GM19023 (cell line): ENCODE measurements at regions not wholly inside any gene's neighbourhood (a gene's known extent, or its start where the extent isn't known, plus 50 kb on each side); places are given as distances from the start of the nearest gene placed in this dataset.

ENCODE experiments used
- ATAC-seq: cut with Tn5 transposase; IDR thresholded peaks from one replicate; pipeline ENCODE4 v1.9.1; 2021; ENCODE audit warnings: mild to moderate bottlenecking, moderate library complexity; ENCODE audit not compliant: unreplicated experiment

DNA sequence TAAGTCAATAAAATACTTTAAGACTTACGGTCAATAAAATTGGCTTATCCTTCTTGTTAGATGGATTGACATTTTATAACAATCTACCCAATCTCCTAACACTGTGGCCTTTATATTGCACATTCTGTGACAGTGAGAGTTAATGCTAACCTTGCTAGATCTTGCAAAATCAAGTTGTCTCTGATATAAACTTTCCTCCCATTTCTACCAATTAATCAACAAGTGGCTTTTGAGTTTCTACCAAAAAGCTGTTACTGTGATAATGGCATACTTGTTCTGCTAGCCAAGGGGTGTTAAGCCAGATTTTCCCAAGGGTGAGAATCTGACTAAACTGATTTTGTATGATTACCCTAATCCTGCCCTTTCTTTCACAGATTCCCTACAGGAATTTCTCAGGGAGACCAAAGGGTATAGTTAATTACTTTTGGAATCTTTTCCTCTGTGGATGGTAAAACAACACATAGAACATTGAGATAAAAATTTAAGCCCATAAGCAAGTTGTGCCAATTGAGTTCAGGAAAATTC, 174.1 kb upstream of the SUCLG2 start:
- no peak for ATAC-seq

GRCh38 chr3:67821135-67821534, 166.7 kb upstream of the SUCLG2 start:
- ATAC-seq, result no peak

DNA sequence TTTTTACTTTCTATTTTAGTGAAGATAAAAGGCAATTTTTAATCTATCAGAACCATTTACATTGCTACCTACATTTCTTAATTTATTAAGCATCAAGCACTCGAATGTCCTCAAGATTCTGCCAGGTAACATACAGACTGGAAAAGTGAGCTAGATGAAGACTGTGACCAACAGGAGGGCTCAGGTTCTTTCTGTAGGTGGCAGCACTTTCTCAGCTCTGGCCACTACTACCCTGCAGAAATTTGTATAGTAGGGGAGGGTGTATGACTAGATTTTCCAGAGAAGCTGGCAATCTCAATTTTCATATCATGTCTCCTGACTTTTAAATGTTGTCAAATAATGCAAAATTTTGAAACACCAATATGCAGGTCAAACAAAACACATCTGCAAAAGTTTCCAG, 165.0 kb upstream of the SUCLG2 start:
- no peak for ATAC-seq

- no peak for ATAC-seq
These were observed 155.0 kb upstream of the SUCLG2 start for GRCh38 chr3:67809370-67809935.

DNA sequence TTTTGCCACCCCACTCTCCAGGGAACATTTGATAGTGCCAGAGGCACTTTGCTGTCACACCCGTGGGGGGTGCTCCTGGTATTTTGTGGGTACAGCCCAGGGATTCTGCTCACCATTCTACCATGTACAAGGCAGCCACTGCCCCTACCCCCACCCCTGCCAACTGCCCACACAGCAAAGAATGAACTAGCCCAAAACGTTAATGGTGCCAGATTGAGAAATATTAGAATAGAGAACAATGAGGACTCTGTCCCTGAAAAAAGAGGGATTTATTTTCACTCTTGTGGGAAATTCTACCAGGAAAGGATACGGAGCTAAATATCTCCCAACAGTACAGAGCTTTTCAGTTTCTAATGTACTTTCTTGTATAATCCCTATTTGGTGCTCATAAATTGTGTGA, 154.5 kb upstream of the SUCLG2 start:
- no peak for ATAC-seq

- ATAC-seq, result no peak
These were observed 150.2 kb upstream of the SUCLG2 start for GRCh38 chr3:67804578-67804977.

DNA sequence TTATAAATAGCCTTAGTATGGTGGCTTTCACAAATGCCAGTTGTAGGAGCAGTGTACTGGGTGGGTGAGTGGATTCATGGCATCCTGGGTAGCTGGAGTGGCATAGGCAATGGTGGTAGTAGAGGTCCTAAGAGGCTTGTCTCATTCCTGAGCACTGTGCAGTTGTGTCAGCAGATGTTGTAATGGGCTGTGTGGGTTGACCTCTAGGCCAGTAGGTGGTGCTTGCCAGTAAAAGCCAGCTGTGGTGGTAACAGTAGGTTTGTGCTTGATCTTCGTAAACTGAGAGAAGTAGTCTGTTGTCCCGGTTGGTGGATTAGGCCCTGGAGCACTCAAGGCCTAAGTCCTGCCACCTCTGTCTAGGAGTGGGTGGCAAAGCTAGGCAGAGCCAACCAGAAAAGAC, 149.7 kb upstream of the SUCLG2 start:
- no peak for ATAC-seq

- no peak for ATAC-seq
These were observed 144.0 kb upstream of the SUCLG2 start for GRCh38 chr3:67798412-67798811.

GRCh38 chr3:67791620-67792019, 137.2 kb upstream of the SUCLG2 start:
- no peak for ATAC-seq

DNA sequence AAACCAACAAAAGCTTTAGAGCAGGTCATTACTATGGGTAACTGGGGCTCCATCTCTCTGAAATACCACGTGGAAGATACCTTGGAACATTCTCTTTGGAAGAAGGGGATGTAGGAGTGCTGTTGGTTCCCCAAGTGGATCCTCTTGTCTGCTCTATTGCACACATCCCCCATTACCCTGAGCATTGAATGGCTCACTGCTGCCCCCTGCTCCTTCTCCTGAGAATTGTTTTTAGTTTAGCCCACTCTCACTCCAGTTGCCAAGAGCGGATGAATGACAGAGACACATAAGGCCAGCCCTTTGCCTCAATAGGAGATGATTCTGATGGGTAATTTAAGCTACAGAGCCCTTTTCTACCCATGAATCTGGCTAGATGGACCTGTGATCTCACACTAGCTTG, 135.6 kb upstream of the SUCLG2 start:
- ATAC-seq, result peak; percentile 84

DNA sequence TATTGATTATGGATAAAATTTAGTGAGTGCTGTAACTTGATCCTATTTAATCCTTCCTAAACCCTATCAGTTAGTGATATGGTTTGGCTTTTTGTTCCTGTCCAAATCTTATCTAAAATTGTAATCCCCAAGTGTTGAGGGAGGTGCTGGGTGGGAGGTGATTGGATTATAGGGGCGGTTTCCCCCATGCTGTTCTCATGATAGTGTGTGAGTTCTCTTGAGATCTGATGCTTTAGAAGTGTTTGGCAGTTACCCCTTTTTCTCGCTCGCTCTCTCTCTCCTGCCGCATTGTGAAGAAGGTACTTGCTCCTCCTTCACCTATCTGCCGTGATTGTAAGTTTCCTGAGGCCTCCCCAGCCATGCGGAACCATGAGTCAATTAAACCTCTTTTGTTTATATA, 134.0 kb upstream of the SUCLG2 start:
- ATAC-seq, result no peak

GRCh38 chr3:67783281-67784250, 129.2 kb upstream of the SUCLG2 start:
- no peak for ATAC-seq

DNA sequence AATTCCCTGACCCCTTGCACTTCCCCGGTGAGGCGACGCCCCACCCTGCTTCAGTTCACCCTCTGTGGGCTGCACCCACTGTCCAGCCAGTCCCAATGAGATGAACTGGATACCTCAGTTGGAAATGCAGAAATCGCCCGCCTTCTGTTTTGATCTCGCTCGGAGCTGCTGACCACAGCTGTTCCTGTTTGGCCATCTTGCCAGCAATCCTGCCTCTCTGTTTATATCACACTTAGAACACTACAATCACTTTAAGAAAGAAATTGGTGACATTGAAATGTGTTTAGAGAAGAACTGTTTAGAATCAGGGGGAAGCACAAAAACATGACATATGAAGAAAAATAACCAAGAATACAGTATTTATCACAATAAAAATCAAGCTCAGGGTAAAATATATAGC, 127.5 kb upstream of the SUCLG2 start:
- no peak for ATAC-seq

DNA sequence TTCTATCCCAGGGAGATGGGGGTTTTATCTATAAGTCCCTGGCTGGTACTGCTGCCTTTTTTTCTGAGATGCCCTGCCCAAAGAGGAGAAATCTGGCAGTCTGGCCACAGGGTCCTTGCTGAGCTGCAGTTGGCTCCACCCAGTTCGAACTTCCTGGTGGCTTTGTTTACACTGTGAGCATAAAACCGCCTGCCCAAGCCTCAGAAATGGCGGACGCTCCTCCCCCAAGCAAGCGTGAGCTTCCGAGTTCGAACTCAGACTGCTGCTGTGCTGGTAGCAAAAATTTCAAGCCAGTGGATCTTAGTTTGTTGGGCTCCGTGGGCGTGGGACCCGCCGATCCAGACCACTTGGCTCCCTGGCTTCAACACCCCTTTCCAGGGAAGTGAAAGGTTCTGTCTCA, 126.8 kb upstream of the SUCLG2 start:
- ATAC-seq, result no peak

DNA sequence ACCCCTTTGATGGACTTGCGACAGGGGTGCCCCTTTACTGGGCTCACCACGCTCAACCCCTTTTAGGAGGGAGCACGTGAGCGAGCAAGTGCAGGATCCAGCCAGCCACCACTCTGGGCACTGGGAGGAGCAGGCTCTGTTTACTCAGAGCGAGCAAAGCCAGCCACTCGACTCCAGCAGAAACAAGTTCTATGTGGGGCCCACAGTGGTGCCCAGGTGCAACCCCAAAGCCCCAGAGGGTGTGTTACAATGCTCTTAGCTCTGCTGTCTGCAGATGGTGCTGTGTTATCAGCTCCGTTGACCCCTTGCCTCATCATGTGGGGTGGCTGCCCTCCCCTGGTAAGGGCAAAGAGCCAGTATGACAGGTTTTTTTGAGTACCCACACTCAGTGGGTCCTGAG, 120.3 kb upstream of the SUCLG2 start:
- ATAC-seq, result no peak

- ATAC-seq, result no peak
These were observed 111.2 kb upstream of the SUCLG2 start for GRCh38 chr3:67765575-67765974.

- no peak for ATAC-seq
These were observed 90.9 kb upstream of the SUCLG2 start for GRCh38 chr3:67745296-67745695.

DNA sequence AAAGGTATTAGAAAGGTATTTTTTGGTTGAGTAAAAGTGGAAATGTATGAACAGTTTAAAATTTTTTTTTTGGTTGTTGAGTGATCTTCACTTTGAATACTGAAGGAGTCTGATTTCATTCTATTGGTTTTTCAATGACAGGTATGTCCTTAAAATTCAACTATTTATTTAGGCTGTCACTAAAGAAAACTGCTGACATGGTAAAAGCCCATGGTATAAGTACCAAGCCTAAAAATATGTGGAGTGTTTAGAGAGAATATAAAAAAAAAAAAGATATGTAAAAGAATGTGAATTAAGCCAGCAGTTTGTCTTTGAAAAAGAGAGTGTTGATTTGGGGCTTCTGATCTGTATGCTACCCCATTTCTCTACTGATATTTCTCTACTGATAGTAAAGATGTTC, 90.3 kb upstream of the SUCLG2 start:
- no peak for ATAC-seq

GRCh38 chr3:67739851-67740250, 85.4 kb upstream of the SUCLG2 start:
- ATAC-seq, result no peak

DNA sequence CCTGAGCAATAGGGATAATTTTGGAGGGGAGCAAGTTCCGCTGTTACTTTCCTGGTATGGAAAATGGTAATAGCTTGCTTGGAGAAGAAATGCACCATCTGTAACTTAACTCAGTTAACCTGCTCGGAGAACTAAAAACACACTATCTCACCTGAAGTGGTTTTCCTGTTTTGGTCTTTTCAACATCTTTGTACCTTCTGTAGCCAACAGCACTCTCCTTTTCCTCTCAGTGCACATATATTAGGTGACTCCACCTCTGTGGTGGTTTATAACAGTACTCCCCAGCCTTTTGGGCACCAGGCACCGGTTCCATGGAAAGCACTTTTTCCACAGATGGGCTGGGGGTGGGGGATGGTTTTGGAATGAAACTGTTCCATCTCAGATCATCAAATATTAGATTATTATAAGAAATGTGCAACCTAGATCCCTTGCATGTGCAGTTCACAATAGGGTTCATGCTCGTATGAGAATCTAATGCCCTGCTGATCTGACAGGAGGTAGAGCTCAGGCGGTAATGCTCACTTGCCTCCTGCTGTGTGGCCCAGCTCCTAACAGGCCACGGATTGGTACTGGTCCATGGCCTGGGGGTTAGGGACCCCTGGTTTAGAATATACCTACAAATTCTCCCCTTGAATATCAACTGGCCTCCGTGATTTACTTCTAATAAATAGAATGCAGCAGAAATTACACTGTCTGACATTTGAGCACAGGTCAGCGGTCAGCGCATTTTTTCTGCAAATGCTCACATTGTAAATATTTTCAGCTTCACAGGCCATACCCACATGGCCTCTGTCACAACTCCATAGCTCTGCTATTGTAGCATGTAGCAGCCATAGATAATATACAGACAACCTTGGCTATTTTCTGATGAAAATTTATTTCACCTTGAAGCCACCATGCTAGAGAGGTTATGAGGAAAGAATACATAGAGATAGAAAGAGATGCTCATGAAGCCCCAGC, 83.8 kb upstream of the SUCLG2 start:
- no peak for ATAC-seq

- no peak for ATAC-seq
These were observed 82.7 kb upstream of the SUCLG2 start for GRCh38 chr3:67737140-67737539.
